ENCODE measurements at regions not wholly inside any gene's neighbourhood (a gene's known extent, or its start where the extent isn't known, plus 50 kb on each side); places are given as distances from the start of the nearest gene placed in this dataset.

DNA sequence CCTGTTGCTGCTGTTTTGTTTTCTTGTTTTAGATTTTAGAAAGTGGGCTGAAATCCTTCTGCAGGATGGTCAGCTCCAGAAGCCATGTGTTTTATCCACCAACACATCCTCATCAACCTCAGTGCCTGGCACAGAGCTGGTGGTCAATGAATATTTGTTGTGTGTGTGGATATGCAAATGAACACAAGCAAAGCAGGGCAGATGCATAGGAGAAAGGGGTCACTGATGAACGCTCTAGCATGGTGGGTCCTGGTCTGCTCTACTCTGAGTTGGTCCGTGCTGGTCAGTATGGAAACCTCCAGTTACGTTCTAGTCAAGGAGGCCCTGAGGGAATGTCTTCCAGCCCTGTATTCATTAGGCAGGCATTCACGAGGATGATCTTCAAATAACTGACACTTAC, 682.5 kb downstream of the QKI start:
- TF ChIP-seq EP300 (IDR thresholded peaks at IDR 0.05) (no peak), CTCF (IDR thresholded peaks at IDR 0.05) (no peak), POLR2A (IDR thresholded peaks at IDR 0.05; ENCODE audit: low read depth) (no peak), POLR2AphosphoS5 (IDR thresholded peaks at IDR 0.05) (no peak)

Measured in esophagus muscularis mucosa (tissue), 4 donors.